NCI-H446 treated with DMSO at 0.1 percent for 48 hours (cell line): ENCODE measurements at regions not wholly inside any gene's neighbourhood (a gene's known extent, or its start where the extent isn't known, plus 50 kb on each side); places are given as distances from the start of the nearest gene placed in this dataset.
A peak's percentile ranks its signal among the peaks of the same experiment; 100 is the strongest.

Source experiments
- DNase-seq: peaks from one replicate; lab custom pipeline; 2025; lab: John Stamatoyannopoulos, UW

DNA sequence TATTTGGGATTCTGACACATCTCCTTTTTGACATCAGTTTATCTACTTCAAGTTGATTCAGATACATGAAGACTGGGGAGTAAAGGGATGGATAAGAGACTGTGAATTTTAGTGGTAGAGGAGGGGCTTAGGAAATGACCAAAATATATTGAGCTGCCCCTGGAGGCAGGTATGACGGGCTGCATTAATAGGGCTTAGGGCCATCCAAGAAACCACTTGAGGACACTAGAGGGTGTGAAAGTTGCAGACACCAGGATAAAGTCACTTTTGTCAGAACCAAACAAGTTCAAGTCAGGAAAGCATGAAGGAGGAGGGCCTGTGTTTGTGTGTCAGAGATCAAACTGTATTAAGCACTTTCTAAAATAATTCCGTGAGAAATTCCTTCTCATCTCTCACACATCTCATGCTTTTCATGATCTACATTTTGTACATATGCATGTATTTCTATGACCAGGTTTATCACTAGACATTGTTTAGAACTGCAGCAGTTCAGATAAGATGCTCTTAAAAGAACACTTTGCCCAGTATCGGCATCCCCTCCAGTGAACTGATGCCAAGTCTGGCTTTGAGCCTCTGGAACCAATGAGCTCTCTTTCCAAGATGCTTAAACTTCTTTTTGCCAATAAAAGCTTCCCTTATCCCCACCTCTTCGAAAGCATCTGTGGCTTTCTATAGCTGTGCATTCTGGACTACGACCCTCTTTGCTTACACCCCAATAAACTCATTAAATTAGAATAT is 136.9 kb downstream of the SLC38A1 start:
- DNase-seq = no peak

DNA sequence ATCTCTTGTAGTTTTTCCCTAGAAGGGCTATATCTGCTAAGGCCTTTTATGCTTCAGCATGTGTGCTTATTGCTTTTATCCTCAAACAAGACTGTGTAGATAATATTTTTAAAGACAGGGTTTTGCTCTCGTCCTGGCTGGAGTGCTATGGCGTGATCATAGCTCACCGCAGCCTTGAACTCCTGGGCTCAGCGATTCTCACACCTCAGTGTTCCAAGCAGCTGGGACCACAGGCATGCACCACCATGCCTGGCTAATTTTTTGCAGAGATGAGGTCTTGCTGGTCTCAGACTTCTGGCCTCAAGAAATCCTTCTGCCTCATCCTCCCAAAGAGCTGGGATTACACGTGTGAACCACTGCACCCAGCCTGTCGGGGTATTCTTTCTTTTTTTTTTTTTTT is 137.3 kb upstream of the SCAF11 start:
- no peak for DNase-seq

GRCh38 chr12:46126050-46126727 is 135.8 kb upstream of the SCAF11 start:
- DNase-seq = no peak

- peak; percentile 13 for DNase-seq
Observed at GRCh38 chr12:46124848-46125619, 134.7 kb upstream of the SCAF11 start.

DNA sequence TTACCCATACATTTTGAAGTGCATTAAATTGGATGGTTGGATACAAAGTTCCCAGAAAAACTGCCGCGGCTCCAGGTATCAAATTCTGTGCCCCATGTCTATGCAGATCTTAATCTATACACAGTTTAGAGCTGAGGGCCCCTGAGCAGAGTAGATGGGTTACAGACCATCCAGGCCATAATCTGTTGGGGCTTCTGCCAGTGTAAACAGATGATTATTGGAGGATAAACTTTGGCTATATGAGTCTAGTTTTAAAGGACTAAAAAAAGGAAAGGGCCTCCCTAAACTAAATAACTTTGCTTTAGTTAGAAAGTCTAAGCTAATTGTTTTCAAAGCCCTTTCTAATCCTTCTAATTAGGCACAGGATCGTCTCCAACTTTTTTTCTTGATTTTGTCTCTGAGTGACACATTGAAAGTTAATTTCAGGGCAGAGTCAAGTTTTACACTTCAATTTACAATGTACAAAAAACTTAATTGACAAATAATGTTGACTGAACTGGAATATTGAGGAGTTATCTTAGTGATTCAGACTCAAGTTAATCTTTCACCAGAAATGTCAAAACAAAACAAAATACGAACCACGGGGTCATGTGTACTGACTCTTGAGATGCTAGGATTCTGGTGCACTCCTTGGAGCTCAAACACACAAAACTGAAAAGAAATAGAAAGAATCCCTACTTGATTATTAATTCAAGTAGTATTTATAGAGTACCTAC is 133.9 kb upstream of the SCAF11 start:
- no peak for DNase-seq

DNA sequence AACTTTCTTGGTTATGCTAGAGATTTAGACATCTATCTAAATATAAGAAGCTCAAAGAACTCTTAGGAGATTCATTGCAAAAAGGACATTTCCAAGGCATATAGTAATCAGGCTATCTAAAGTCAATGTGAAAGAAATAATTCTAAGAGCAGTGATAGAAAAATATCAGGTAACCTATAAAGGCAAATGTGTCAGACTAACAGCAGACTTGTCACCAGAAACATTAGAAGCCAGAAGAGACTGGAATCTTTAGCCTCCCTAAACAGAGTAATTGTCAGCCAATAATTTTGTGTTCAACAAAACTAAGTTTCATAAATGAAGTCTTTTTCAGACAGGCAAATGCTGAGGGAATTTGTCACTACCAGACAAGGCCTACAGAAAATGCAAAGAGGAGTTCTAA is 122.0 kb upstream of the SCAF11 start:
- DNase-seq = no peak

GRCh38 chr12:46111715-46112114 is 121.3 kb upstream of the SCAF11 start:
- DNase-seq = no peak

GRCh38 chr12:46110928-46111699 is 120.7 kb upstream of the SCAF11 start:
- no peak for DNase-seq

DNA sequence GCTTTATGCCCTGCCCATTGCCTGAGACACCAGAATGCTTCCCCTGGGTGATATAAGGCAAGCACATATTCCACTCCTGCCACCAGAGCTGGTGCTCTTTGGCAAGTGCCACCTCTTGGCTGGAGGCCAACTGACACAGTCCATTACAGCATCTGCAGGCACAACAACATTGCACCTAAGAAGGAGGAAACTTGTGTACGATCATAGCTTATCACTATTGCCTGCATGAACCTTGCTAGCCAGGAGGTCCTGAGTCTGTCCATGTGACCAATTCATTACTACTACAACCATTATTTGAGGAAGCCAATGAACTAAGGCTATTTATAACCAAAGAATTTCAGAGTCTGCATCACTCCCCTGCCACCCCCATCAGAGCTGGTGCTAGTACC is 119.8 kb upstream of the SCAF11 start:
- no peak for DNase-seq

DNA sequence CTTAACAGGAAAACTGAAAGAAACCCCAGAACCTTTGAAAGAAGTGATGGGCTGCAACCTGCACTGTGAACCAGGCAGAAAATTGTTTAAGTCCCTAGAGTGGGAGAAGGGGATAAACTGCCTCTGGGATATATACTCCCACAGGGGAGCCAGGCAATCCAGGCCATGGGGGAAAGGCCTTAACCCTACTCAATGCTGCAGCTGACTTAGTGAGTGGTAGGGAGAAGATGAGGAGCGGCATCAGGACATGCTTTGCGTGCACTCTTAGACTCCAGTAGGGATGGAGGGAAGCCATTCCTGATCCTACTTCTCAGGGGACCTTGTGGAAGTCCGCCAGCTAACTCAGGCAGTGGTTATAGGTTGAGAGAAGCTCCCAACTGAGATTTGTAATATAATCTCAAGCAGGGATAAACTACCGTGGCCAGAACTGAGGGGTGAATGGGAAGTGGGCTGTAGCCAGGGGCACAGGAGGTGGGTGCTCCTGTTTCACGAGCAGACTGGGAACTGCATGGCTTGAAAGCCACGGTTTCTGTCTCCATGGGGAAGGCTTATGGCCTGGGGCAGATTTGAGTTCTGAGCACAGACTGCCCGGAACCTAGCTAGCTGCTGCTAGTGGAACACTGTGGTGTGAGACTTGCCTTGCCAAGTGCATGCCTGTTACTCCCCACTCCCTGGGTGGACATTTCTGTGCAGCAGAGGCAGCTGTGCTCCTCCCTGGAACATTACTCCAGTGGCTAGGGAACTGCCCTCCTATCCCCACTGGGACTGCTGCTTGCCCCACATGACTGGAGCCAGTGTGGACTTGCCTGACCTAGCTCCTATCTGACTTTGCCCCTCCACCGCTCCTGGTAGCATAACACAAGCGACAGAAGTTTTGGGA is 119.2 kb upstream of the SCAF11 start:
- no peak for DNase-seq

DNA sequence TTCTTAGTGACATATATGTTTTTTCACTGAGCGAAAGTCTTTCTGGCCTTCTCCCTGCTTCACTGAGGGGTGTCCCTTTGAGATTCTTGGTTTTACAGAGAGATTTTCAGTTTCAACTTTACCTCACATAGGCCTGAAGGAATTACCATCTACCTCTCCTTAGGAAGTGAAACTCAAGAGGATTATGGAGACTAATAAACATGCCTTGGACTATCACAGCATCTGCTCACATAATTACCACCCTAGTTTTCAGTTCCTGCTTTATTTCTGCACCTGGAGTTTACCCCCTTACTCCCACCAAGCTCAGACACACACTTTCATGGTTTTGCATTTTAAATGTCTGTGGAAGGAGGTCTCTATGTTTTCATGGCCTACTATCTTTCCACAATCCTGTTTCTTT is 118.3 kb upstream of the SCAF11 start:
- no peak for DNase-seq

GRCh38 chr12:46107591-46107990 is 117.2 kb upstream of the SCAF11 start:
- DNase-seq = no peak

GRCh38 chr12:46105735-46106134 is 115.4 kb upstream of the SCAF11 start:
- no peak for DNase-seq

GRCh38 chr12:46103559-46104383 is 113.4 kb upstream of the SCAF11 start:
- DNase-seq = no peak

DNA sequence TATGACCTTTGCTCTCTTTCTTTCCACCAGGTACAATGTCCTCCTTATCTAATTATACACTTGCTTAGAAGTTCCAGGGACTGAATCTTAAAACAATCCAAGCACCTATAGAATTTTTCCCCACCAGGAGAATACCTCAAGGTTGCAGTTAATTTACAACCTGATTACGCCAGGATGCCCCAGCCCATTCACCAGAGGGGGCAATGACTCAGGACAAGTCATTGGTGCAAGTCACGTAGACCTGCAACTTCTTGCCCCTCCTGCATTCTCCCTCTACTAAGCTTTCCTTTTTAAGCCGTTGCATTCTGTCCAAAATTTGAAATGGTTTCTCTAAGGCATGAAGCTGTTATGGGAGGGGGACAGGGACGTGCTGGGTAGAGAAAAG is 111.1 kb upstream of the SCAF11 start:
- DNase-seq = no peak

DNA sequence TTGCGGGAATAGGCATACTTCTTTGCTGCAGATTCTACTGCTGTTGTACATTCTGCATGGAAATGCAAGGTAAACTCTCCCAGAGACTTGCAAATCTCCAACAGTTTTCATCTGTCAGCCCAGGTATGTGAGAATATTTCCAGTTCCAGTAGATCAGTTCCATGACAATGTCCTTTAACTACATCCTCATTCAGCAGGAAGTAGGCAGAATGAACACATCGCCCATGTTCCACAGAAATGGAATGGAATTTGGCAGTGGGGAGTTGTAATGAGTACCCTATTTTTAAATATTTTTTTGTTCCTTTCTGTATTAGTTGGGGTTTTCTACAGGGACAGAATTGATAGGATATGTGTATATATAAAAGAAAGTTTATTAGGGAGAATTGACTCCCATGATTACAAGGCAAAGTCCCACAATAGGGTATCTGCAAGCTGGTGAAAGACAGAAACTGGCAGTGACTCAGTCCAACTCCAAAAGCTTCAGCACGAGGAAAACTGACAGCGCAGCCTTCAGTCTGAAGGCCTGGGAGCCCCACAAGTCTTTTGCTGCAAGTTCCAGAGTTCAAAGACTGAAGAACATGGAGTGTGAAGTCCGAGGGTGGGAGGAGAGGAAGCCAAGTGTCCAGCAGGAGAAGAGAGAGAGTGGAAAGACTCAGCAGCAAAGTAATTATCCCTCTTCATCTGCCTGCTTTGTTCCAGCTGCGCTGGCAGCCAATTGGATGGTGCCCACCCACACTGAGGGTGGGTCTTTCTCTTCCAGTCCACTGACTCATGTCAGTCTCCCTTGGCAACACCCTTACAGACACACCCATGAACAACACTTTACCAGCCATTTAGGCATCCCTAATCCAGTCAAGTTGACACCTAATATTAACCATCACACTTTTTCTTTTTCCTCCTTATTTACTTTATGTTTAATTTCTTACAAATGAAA is 110.4 kb upstream of the SCAF11 start:
- no peak for DNase-seq

DNA sequence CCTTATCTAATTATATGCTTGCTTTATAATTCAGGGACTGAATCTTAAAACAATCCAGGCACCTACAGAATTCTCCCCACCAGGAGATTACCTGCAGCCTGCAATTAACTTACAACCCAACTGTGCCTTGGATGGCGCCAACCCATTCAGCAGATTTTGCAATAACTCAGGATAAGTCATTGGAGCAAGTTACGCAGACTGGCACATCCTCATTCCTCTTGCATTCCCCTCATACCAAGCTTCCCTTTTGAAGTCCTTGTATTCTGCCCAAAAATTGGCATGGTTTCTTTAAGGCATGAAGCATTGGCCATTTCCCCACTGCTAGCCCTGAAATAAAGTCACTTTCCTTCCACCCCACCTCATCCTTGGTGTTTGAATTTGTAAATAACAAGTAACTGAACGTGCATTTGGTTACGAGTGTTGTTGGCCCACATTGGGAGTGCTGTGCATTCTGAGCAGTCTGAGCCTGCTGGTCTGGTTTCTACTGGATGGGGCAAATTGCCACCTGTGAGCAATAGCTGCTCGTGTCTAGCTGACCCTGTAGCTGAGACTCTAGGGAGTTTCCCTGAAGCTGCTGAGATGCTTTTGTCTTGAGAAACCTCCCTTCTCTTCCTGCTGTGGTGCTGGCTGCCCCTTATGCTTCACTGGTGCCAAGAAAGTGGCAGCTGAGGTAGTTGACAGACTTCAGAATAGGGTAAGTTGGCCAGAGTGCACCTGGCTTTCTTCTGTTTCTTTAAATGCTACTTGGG is 99.2 kb upstream of the SCAF11 start:
- no peak for DNase-seq

DNA sequence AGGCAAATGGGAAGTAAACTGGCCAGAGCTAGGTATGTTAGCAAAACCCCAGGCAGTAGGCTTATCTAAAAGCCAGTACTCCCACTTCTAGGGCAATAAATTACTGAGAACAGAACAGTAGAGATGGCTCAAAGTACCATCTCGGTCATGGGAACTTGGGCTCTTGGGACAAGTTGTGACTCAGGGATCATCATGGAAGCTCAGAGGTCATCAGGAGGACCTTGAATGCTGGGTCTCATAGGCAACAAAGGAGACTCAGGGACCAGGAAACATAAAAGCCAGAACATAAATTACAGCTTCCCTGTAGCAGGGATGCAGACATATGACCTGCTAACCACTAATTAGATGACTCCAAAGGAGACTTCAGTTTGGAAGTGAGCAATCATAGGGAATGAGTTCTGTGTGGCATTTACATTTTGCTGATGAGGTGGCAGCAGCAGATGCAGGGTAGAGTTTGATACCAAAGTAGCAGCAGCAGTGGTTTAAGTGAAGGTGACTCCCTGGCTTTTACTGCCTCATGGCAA is 97.6 kb upstream of the SCAF11 start:
- no peak for DNase-seq
